Mesendoderm (in vitro differentiated cells): ENCODE measurements at regions not wholly inside any gene's neighbourhood (a gene's known extent, or its start where the extent isn't known, plus 50 kb on each side); places are given as distances from the start of the nearest gene placed in this dataset.

ENCODE experiments used
- DNase-seq: peaks from one replicate; pipeline ENCODE4 v3.0.0; 2013
- H2AK5ac ChIP-seq: 2 replicates; pipeline ENCODE4 v1.6.1; 2013; ENCODE audit warnings: low read length, inconsistent platforms
- H2BK120ac ChIP-seq: 2 replicates; pipeline ENCODE4 v1.6.1; 2013; ENCODE audit warnings: low read depth, mild to moderate bottlenecking, low read length, moderate library complexity, mixed read lengths
- H2BK15ac ChIP-seq: replicated peaks from 2 replicates; pipeline ENCODE4 v1.6.1; 2013; ENCODE audit warnings: low read depth, mild to moderate bottlenecking, moderate library complexity
- H2BK5ac ChIP-seq: 2 replicates; pipeline ENCODE4 v1.6.1; 2013; ENCODE audit warnings: low read length, inconsistent platforms
- H3K18ac ChIP-seq: 2 replicates; pipeline ENCODE4 v1.6.1; 2013; ENCODE audit warnings: mild to moderate bottlenecking, low read length, mixed read lengths
- H3K23ac ChIP-seq: one replicate; pipeline ENCODE4 v1.6.1; 2013; ENCODE audit warnings: low read length
- H3K27ac ChIP-seq: 2 replicates; pipeline ENCODE4 v1.5.1; 2013; ENCODE audit warnings: low read depth, mild to moderate bottlenecking, inconsistent platforms, low read length, moderate library complexity
- H3K27me3 ChIP-seq: 2 replicates; pipeline ENCODE4 v1.6.1; 2013; ENCODE audit warnings: low read length, control low read depth, mild to moderate bottlenecking, inconsistent platforms; ENCODE audit not compliant: insufficient read depth, poor library complexity
- H3K36me3 ChIP-seq: 2 replicates; pipeline ENCODE4 v1.6.1; 2013; ENCODE audit warnings: low read length, inconsistent platforms; ENCODE audit not compliant: control insufficient read depth, insufficient read depth
- H3K4ac ChIP-seq: one replicate; pipeline ENCODE4 v1.6.1; 2013; ENCODE audit warnings: low read depth, mild to moderate bottlenecking, low read length, moderate library complexity
- H3K4me1 ChIP-seq: 2 replicates; pipeline ENCODE4 v1.6.1; 2013; ENCODE audit warnings: low read depth, low read length, inconsistent platforms; ENCODE audit not compliant: control insufficient read depth
- H3K4me2 ChIP-seq: 2 replicates; pipeline ENCODE4 v1.6.1; 2013; ENCODE audit warnings: low read length
- H3K4me3 ChIP-seq: 2 replicates; pipeline ENCODE4 v1.5.1; 2013; ENCODE audit warnings: mild to moderate bottlenecking, low read length
- H3K56ac ChIP-seq: one replicate; pipeline ENCODE4 v1.6.1; 2013; ENCODE audit warnings: low read length
- H3K79me1 ChIP-seq: 2 replicates; pipeline ENCODE4 v1.6.1; 2013; ENCODE audit warnings: low read length, inconsistent platforms
- H3K79me2 ChIP-seq: 2 replicates; pipeline ENCODE4 v1.6.1; 2013; ENCODE audit warnings: mild to moderate bottlenecking, low read length; ENCODE audit not compliant: control insufficient read depth, insufficient read depth
- H3K9ac ChIP-seq: 2 replicates; pipeline ENCODE4 v1.6.1; 2013; ENCODE audit warnings: low read length, inconsistent platforms
- H4K5ac ChIP-seq: one replicate; pipeline ENCODE4 v1.6.1; 2013; ENCODE audit warnings: low read length
- H4K8ac ChIP-seq: one replicate; pipeline ENCODE4 v1.6.1; 2013; ENCODE audit warnings: low read depth, mild to moderate bottlenecking, control low read depth, low read length, moderate library complexity
- WGBS: extraction: QIAGEN DNeasy Blood & Tissue Kit; methylation state at CpG from one replicate; pipeline ENCODE4 v1.1.7; 2013; ENCODE audit warnings: low lambda C conversion rate, missing lambda C conversion rate; ENCODE audit not compliant: insufficient coverage; ENCODE audit errors: extremely low coverage; 5-methylcytosine and 5-hydroxymethylcytosine counted together

DNA sequence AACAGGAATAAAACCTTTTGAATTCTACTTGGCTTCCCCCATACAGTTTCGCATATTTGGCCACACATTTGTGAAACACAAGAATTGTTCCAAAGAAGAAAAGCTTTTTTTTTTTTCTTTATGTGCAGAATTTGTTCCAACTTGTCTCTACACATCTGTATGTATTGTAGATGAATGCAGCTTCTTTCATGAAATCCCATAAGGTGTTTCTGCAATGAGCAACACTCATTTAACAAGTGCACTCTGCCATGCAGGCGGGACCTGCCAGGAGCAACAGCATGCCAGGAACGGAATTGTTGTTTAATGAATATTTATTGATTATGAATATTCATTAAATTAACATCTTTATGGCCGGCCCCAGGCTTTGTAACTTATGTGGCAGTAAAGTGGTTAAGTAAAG, 1075.0 kb downstream of the TTLL7 start:
- Histone ChIP-seq H4K5ac (no peak overlapping the region), H3K36me3 (no peaks in the 10 kb centered on the region), H3K23ac (no peak overlapping the region), H3K9ac (no peak overlapping the region), H3K4me3 (no peak overlapping the region), H3K79me2 (no peaks in the 10 kb centered on the region), H3K79me1 (no peaks in the 10 kb centered on the region), H3K18ac (no peak overlapping the region), H2AK5ac (no peak overlapping the region), H3K4ac (no peak overlapping the region), H3K4me1 (no peaks in the 10 kb centered on the region), H2BK15ac (no peak overlapping the region), H2BK5ac (no peak overlapping the region), H3K27ac (no peak overlapping the region), H4K8ac (no peak overlapping the region), H3K56ac (no peak overlapping the region), H2BK120ac (no peak overlapping the region), H3K4me2 (no peak overlapping the region), H3K27me3 (no peaks in the 10 kb centered on the region)
- no peak for DNase-seq
- WGBS: no CpG with 5 or more reads among the region's 4 CpGs

DNA sequence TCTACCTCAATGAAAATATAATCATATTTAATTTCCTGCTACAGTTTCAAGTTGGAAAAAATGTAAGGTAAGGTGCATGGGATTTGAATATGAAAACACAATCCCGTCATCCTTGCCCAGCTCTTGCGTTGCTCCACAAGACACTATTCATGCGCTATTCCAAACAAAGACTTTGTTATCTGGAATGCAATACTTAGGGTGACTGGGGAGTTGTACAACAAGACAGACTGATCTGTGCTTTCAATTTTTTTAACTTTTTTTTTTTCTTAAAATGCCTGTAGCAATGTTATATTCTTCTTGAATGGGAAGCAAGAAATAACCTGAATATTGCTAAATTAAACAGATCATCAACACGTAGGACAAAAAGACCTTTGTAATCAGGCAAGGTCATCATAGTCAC, 1077.2 kb downstream of the TTLL7 start:
- DNase-seq: no peak
- H2AK5ac ChIP-seq: no peak overlapping the region
- no peak overlapping the region for H2BK120ac ChIP-seq
- H2BK15ac ChIP-seq: no peak overlapping the region
- H4K5ac ChIP-seq: no peak overlapping the region
- no peak overlapping the region for H3K4ac ChIP-seq
- no peak overlapping the region for H3K9ac ChIP-seq
- H3K18ac ChIP-seq: no peak overlapping the region
- no peak overlapping the region for H3K4me2 ChIP-seq
- H3K27me3 ChIP-seq: no peaks in the 10 kb centered on the region
- no peaks in the 10 kb centered on the region for H3K79me2 ChIP-seq
- H3K4me1 ChIP-seq: no peaks in the 10 kb centered on the region
- H3K4me3 ChIP-seq: no peak overlapping the region
- H3K79me1 ChIP-seq: no peaks in the 10 kb centered on the region
- H2BK5ac ChIP-seq: no peak overlapping the region
- H4K8ac ChIP-seq: no peak overlapping the region
- no peak overlapping the region for H3K56ac ChIP-seq
- no peak overlapping the region for H3K27ac ChIP-seq
- no peaks in the 10 kb centered on the region for H3K36me3 ChIP-seq
- WGBS: no CpG with 5 or more reads among the region's 4 CpGs
- no peak overlapping the region for H3K23ac ChIP-seq

DNA sequence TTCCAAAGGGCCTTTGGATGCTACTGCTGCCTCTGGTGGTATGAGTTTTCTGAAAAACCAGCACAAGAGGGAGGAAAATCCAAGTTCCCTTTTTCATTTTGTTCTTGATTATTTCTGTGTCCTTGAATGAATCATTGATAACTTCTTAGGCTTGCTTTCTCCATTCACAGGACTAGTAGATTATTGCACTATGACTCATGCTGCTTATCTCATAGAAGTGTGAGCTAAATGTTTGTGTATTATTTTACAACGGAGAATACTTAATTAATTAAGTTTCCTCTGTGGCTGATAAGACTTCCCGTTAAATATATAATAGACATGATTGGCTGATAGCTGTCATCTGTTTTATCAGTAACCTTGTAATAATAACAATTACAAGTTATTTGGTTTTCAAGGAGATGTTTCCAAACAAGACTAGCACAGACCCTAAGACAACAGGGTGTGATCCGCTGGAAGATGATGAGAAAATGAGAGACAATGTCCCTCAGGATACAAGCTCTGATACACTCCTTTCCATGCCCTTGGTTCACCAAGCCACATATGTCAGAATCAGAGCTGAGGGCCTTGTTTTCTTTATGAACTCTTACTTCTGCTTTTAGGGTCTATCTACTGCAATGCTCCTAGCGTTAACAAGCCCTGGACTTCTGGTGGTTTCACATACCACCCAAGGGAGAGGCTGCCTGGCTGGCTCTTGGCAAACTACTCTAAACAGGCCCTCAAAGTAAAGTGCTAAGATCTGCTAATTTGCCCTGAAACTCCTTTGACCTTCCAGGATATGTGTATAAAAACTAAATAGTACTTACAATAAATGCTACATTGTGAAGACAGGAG, 1078.3 kb downstream of the TTLL7 start:
- peak overlapping the region; percentile 45 for H3K27ac ChIP-seq
- H4K5ac ChIP-seq: no peak overlapping the region
- no peak overlapping the region for H2BK5ac ChIP-seq
- no peaks in the 10 kb centered on the region for H3K27me3 ChIP-seq
- no peaks in the 10 kb centered on the region for H3K36me3 ChIP-seq
- H2BK15ac ChIP-seq: peak overlapping the region; percentile 60
- H3K4me1 ChIP-seq: no peaks in the 10 kb centered on the region
- no peak overlapping the region for H4K8ac ChIP-seq
- no peak overlapping the region for H3K18ac ChIP-seq
- H3K79me2 ChIP-seq: no peaks in the 10 kb centered on the region
- H2BK120ac ChIP-seq: no peak overlapping the region
- no peak overlapping the region for H2AK5ac ChIP-seq
- H3K4ac ChIP-seq: no peak overlapping the region
- H3K4me2 ChIP-seq: no peak overlapping the region
- no peak overlapping the region for H3K4me3 ChIP-seq
- H3K56ac ChIP-seq: no peak overlapping the region
- H3K79me1 ChIP-seq: no peaks in the 10 kb centered on the region
- DNase-seq: peak; percentile 9
- H3K9ac ChIP-seq: no peak overlapping the region
- no CpG with 5 or more reads among the region's 4 CpGs for WGBS
- H3K23ac ChIP-seq: no peak overlapping the region

DNA sequence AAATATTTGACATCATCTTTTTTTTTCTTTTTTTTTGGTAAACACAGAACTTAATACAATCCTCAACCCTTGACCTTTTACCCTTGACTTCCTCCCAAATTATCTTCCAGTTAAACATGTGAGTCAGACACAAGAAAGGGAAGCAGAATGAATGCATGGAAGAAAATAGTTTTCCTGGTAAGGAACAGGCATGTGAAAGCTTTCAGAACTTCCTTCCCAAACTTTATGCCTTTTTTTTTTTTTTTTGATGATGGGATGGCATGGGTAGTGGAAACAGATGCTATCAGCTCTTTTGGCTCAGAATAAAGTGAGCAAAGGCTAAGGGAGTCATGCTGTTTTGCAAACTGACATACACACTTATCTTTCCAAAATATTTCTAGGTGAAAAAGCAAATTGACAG, 1079.1 kb downstream of the TTLL7 start:
- Histone ChIP-seq H3K23ac (no peak overlapping the region), H4K8ac (no peak overlapping the region), H4K5ac (no peak overlapping the region), H3K18ac (no peak overlapping the region), H3K4me1 (no peaks in the 10 kb centered on the region), H3K4me3 (no peak overlapping the region), H2BK5ac (no peak overlapping the region), H2BK120ac (no peak overlapping the region), H3K9ac (no peak overlapping the region), H3K27ac (no peak overlapping the region), H3K56ac (no peak overlapping the region), H2BK15ac (no peak overlapping the region), H3K4ac (no peak overlapping the region), H3K27me3 (no peaks in the 10 kb centered on the region), H3K79me2 (no peaks in the 10 kb centered on the region), H3K36me3 (no peaks in the 10 kb centered on the region), H2AK5ac (no peak overlapping the region), H3K4me2 (no peak overlapping the region), H3K79me1 (no peaks in the 10 kb centered on the region)
- no peak for DNase-seq

DNA sequence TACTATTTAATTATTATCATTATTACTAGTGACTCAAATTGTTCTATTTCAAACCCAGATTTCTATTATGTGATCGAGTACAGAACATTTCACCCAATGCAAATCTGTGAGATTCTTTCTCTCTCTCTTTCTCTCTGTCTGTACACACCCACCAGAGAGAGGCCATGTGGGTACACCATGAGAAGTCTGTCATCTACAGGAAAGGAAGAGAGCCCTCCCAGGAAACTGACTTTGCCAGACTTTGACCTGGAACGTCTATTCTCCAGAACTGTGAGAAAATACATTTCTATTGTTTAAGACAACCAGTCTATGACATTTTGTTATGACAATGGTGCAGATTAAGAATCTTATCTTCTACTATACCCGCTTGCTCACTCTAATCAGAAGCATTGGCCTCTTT, 1091.6 kb downstream of the TTLL7 start:
- H3K4me1 ChIP-seq: no peaks in the 10 kb centered on the region
- no peak overlapping the region for H3K4me2 ChIP-seq
- no peak overlapping the region for H2BK15ac ChIP-seq
- H3K9ac ChIP-seq: no peak overlapping the region
- H3K79me1 ChIP-seq: no peaks in the 10 kb centered on the region
- H3K4ac ChIP-seq: no peak overlapping the region
- no peak overlapping the region for H2AK5ac ChIP-seq
- H4K8ac ChIP-seq: no peak overlapping the region
- H3K36me3 ChIP-seq: no peaks in the 10 kb centered on the region
- no peak for DNase-seq
- H3K56ac ChIP-seq: no peak overlapping the region
- WGBS: no CpG with 5 or more reads among the region's 3 CpGs
- no peak overlapping the region for H3K4me3 ChIP-seq
- H3K18ac ChIP-seq: no peak overlapping the region
- no peak overlapping the region for H3K27ac ChIP-seq
- no peaks in the 10 kb centered on the region for H3K27me3 ChIP-seq
- no peak overlapping the region for H4K5ac ChIP-seq
- no peak overlapping the region for H3K23ac ChIP-seq
- H2BK5ac ChIP-seq: no peak overlapping the region
- H2BK120ac ChIP-seq: no peak overlapping the region
- no peaks in the 10 kb centered on the region for H3K79me2 ChIP-seq

DNA sequence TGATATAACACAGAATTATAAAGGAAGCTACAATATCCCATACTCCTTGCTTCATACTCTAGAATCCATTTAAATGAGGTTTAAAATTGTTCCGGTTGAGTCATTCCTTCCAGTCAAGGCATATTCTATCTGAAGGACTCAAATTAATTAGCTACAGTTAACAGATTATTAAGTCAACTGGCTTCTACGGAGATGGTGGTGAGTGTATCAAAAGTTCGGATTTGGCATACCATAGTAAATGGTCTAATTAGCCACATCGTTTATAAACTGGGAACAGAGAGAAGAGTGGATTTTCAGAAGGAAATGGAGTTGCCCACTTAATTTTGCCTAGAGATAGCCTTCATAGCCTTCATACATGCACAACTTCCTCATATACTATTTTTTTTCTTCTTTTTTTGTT, 1095.3 kb downstream of the TTLL7 start:
- H3K27me3 ChIP-seq: no peaks in the 10 kb centered on the region

More for the DNA sequence above, 1095.3 kb downstream of the TTLL7 start:
- H2BK120ac ChIP-seq: no peak overlapping the region
- H3K9ac ChIP-seq: no peak overlapping the region
- H3K18ac ChIP-seq: no peak overlapping the region
- H3K4me2 ChIP-seq: no peak overlapping the region
- no peak overlapping the region for H3K4ac ChIP-seq
- no peak overlapping the region for H3K4me3 ChIP-seq
- H3K4me1 ChIP-seq: no peaks in the 10 kb centered on the region
- no peak overlapping the region for H2AK5ac ChIP-seq
- no peaks in the 10 kb centered on the region for H3K79me2 ChIP-seq
- no CpG with 5 or more reads among the region's 4 CpGs for WGBS
- no peak overlapping the region for H3K23ac ChIP-seq
- H4K5ac ChIP-seq: no peak overlapping the region
- no peak overlapping the region for H3K56ac ChIP-seq
- no peaks in the 10 kb centered on the region for H3K79me1 ChIP-seq
- no peak overlapping the region for H2BK15ac ChIP-seq
- no peak overlapping the region for H3K27ac ChIP-seq
- H3K36me3 ChIP-seq: no peaks in the 10 kb centered on the region
- no peak for DNase-seq
- H2BK5ac ChIP-seq: no peak overlapping the region
- H4K8ac ChIP-seq: no peak overlapping the region
